GM18907 (cell line): ENCODE measurements at regions not wholly inside any gene's neighbourhood (a gene's known extent, or its start where the extent isn't known, plus 50 kb on each side); places are given as distances from the start of the nearest gene placed in this dataset.
"Not testable (repeated sequence)": the region's sequence is repeated elsewhere in the genome, so short reads cannot be mapped to it uniquely, and the experiment has no call there.

Experiments used
- ATAC-seq: cut with Tn5 transposase; IDR thresholded peaks from one replicate; pipeline ENCODE4 v1.9.1; 2021; ENCODE audit warnings: mild to moderate bottlenecking, moderate library complexity; ENCODE audit not compliant: unreplicated experiment

DNA sequence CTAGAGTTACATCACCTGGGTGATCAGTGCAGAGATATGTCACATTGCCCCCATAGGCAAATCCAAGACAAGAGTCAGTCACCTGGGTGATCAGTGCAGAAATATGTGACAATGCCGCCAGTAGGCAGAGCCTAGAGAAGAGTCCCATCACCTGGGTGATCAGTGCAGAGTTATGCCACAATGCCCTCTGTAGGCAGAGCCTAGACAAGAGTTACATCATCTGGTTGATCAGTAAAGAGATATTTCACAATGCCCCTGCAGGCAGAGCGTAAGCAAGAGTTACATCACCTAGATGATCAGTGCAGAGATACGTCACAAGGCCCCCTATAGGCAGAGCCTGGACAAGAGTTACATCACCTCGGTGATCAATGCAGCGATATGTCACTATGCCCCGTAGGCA is 63.3 kb upstream of the FRG2B start:
- not testable (repeated sequence) for ATAC-seq

DNA sequence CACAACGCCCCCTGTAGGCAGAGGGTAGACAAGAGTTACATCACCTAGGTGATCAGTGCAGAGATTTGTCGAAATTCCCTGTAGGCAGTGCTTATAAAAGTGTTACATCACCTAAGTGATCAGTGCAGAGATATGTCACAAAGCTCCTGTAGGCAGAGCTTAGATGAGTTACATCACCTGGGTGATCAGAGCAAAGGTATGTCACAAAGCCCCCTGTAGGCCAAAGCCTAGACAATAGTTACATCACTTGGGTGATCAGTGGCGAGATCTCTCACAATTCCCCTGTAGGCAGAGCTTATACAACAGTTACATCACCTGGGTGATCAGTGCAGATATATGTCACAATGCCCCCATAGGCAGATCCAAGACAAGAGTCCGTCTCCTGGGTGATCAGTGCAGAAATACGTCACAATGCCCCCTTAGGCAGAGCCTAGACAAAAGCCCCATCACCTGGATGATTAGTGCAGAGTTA is 61.9 kb upstream of the FRG2B start:
- peak; percentile 29 for ATAC-seq

GRCh38 chr10:133687689-133688440 is 61.3 kb upstream of the FRG2B start:
- ATAC-seq: peak; percentile 73

- ATAC-seq: not testable (repeated sequence)
Observed at GRCh38 chr10:133686992-133687391, 60.4 kb upstream of the FRG2B start.
